Activated B cell treated with CpG ODN at 0.5 μM for 24 hours (primary cell): ENCODE measurements at regions not wholly inside any gene's neighbourhood (a gene's known extent, or its start where the extent isn't known, plus 50 kb on each side); places are given as distances from the start of the nearest gene placed in this dataset.

Experiments used
- ATAC-seq: fragments of 200-7000 bp; cut with Tn5 transposase; one replicate; pipeline ENCODE4 v1.10.0; 2021; ENCODE audit warnings: low read depth, mild to moderate bottlenecking, moderate library complexity
- CTCF ChIA-PET: fragments of 350-600 bp; sonication (Branson Sonifier 250); formaldehyde crosslinking; loops from one replicate; lab custom pipeline; 2021; ENCODE audit warnings: antibody characterized with exemption; lab: Charles Lee
- POLR2A ChIA-PET: fragments of 350-600 bp; sonication (Branson Sonifier 250); formaldehyde crosslinking; loops from one replicate; lab custom pipeline; 2021; ENCODE audit warnings: antibody characterized with exemption; lab: Charles Lee
- DNase-seq: peaks from one replicate; pipeline ENCODE4 v3.0.0; 2022
- H3K27ac Mint-ChIP-seq: one replicate; pipeline ENCODE4 v1.8.0; 2020; ENCODE audit warnings: mixed read lengths
- H3K27me3 Mint-ChIP-seq: one replicate; pipeline ENCODE4 v1.8.0; 2021; ENCODE audit warnings: mixed read lengths
- H3K36me3 Mint-ChIP-seq: one replicate; pipeline ENCODE4 v1.8.0; 2021; ENCODE audit warnings: low read depth, mixed read lengths
- H3K4me1 Mint-ChIP-seq: one replicate; pipeline ENCODE4 v1.8.0; 2021; ENCODE audit warnings: mixed read lengths
- H3K4me3 Mint-ChIP-seq: one replicate; pipeline ENCODE4 v1.8.0; 2020; ENCODE audit warnings: mild to moderate bottlenecking, mixed read lengths
- H3K9me3 Mint-ChIP-seq: one replicate; pipeline ENCODE4 v1.8.0; 2020; ENCODE audit warnings: mixed read lengths
- intact Hi-C: fragments of 100-400 bp; cut with micrococcal nuclease; formaldehyde crosslinking; loops from one replicate; pipeline ENCODE4 v1.15.1; 2024
- TF ChIP-seq, protein P1 (sequence below): fragments of 200-600 bp; IDR thresholded peaks from one replicate; pipeline ENCODE4 v1.8.0; 2022; ENCODE audit warnings: antibody characterized with exemption, mild to moderate bottlenecking

DNA sequence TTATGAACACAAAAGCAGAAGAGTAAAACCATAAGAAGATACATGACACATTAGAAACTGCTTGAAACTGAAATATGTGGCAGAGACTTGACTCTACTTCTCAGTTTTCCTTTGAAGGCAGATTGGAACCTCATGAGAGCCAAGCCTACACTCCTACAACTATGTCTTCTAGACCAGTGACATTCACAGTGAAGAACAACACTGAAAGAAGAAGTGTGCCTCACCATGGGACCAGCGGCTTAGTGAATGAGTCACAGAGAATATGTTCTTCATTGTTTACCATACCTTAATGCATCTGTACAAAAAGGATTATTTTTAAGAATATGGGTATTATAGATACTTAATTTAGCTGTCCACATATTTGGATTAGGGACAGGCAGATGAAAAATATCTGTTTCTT is 248.3 kb downstream of the CDC14C start:
- DNase-seq (no peak), ATAC-seq (no peak)
- CTCF ChIA-PET: no interaction called here
- POLR2A ChIA-PET: no interaction called here
- no peaks in the 10 kb centered on the region for H3K4me1 Mint-ChIP-seq
- H3K4me3 Mint-ChIP-seq: no peak overlapping the region
- no peaks in the 10 kb centered on the region for H3K36me3 Mint-ChIP-seq
- TF ChIP-seq, protein P1, sequence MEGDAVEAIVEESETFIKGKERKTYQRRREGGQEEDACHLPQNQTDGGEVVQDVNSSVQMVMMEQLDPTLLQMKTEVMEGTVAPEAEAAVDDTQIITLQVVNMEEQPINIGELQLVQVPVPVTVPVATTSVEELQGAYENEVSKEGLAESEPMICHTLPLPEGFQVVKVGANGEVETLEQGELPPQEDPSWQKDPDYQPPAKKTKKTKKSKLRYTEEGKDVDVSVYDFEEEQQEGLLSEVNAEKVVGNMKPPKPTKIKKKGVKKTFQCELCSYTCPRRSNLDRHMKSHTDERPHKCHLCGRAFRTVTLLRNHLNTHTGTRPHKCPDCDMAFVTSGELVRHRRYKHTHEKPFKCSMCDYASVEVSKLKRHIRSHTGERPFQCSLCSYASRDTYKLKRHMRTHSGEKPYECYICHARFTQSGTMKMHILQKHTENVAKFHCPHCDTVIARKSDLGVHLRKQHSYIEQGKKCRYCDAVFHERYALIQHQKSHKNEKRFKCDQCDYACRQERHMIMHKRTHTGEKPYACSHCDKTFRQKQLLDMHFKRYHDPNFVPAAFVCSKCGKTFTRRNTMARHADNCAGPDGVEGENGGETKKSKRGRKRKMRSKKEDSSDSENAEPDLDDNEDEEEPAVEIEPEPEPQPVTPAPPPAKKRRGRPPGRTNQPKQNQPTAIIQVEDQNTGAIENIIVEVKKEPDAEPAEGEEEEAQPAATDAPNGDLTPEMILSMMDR: no peak
- H3K27me3 Mint-ChIP-seq: no peaks in the 10 kb centered on the region
- H3K27ac Mint-ChIP-seq: no peak overlapping the region
- intact Hi-C loops: no loop called here
- H3K9me3 Mint-ChIP-seq: no peaks in the 10 kb centered on the region

DNA sequence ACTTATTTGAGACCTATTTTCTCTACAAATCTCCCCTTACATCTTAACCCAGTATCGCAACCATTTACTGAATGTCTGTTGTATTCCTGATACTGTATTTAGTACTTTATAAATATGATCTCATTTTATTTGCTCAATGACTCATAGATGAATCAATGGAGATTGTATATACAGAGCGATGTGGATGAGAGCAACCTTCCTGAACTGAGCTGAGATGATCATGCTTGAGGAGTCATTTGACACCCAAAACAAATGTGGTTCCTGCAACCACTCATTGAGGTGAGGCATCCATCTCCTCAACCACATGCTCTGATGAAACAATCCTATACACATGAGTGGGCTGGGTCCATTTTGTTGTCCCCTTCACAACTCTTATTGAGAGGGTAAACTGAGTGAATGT is 250.0 kb downstream of the CDC14C start:
- ChIA-PET POLR2A (no interaction called here), CTCF (no interaction called here)

DNA sequence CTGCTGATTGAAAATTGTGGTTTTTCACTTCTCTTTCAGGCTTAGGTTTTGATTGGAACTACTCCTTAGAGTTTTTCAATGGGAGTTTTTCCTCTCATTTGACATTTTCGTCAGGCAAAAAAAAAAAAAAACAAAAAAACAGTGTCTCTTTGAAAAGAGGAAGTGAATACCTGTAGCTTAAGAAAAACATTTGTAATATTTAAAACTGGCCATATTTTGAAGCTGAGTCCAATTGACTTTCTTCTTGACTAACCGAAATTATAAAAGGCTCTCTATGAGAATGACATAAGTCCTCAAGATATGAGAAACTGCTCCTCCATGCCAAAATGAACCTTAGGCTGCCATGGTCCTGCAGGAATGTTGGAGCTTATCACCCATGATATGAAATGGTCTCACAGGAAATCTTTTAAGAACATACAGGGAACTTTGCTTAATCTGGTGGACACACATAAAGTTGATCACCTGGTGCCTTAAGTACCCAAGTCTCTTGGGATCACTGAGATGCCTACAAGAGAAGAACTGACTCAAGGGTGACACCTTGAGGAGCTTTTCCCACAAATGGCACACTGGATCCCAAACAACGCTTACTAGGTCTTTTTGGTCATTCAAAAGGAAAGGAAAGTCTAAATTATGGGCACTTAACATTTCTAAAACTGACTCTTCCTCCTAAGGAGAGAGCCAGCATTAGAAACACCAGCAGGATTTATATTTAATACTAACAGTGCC is 263.4 kb downstream of the CDC14C start:
- ATAC-seq (no peak), DNase-seq (no peak)
- intact Hi-C loops: no loop called here
- H3K27ac Mint-ChIP-seq: no peak overlapping the region
- no peaks in the 10 kb centered on the region for H3K36me3 Mint-ChIP-seq
- H3K4me3 Mint-ChIP-seq: no peak overlapping the region
- no peaks in the 10 kb centered on the region for H3K27me3 Mint-ChIP-seq
- peaks cover 5% of the 10 kb centered on the region for H3K9me3 Mint-ChIP-seq
- no peaks in the 10 kb centered on the region for H3K4me1 Mint-ChIP-seq
- CTCF ChIA-PET: no interaction called here
- POLR2A ChIA-PET: no interaction called here
- TF ChIP-seq, protein P1: no peak

More for the DNA sequence above, 250.0 kb downstream of the CDC14C start:
- TF ChIP-seq, protein P1: no peak
- no peaks in the 10 kb centered on the region for H3K4me1 Mint-ChIP-seq
- H3K36me3 Mint-ChIP-seq: no peaks in the 10 kb centered on the region
- intact Hi-C loops: no loop called here
- no peak for DNase-seq
- no peak for ATAC-seq
- no peak overlapping the region for H3K27ac Mint-ChIP-seq
- no peaks in the 10 kb centered on the region for H3K9me3 Mint-ChIP-seq
- no peaks in the 10 kb centered on the region for H3K27me3 Mint-ChIP-seq
- no peak overlapping the region for H3K4me3 Mint-ChIP-seq

DNA sequence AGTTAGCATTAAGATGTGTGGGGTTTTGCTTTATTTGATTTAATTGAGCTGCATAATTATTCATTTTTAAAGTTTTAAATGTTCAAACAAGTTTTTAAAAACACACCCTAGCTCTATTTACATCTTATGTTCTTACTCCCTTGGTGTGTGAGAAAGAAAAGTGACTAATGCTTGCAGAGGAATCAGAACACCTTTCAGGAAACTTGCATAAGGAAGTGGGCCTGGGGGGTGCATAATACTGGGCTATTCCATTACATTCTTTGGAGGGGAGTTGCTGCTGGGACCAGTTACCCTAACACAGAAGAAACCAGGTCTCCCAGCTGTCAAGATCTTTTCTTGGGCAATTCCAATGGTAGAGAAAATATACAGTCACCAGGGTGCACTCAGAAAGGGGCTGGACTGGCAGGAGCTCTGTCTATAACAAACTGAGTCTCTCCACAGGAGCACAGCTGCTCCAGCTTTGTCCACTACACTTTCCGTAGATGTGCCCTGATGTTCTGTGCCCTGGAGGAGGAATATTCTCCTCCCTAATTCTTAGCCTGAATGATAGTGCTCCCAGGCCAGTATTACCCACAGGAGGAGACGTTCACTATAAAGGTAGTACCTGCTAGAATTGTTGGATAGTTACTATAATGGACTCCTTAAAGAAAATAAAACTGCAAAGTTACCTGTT is 304.2 kb downstream of the CDC14C start:
- no peaks in the 10 kb centered on the region for H3K27me3 Mint-ChIP-seq
- ATAC-seq: no peak
- TF ChIP-seq, protein P1: no peak
- CTCF ChIA-PET: no interaction called here
- POLR2A ChIA-PET: no interaction called here
- intact Hi-C loops: no loop called here
- no peak overlapping the region for H3K4me3 Mint-ChIP-seq
- H3K4me1 Mint-ChIP-seq: no peaks in the 10 kb centered on the region
- peaks cover 5% of the 10 kb centered on the region for H3K9me3 Mint-ChIP-seq
- DNase-seq: no peak
- H3K27ac Mint-ChIP-seq: no peak overlapping the region
- no peaks in the 10 kb centered on the region for H3K36me3 Mint-ChIP-seq

DNA sequence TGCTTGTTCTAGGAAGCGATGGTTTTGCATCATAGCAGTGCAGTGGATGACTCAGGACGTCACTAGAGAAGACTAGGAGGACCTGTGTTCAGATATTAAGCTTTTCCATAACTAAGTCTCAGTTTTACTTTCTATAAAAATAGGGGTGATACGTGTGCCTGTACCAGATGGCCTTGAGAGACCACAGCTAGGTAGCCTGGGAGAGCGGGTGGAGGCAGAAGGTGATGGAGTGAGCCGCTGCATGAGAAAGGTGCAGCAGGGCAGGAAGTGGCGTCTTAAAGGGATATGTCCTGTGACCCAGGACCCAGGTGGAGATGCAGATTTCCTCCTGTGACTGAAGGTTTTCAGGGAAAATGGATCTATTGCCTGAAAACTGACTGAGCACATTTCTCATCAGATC is 304.9 kb downstream of the CDC14C start:
- H3K4me3 Mint-ChIP-seq: no peak overlapping the region
- intact Hi-C loops: no loop called here
- no peaks in the 10 kb centered on the region for H3K4me1 Mint-ChIP-seq
- no peaks in the 10 kb centered on the region for H3K27me3 Mint-ChIP-seq
- H3K9me3 Mint-ChIP-seq: peaks cover 5% of the 10 kb centered on the region
- H3K27ac Mint-ChIP-seq: no peak overlapping the region
- ChIA-PET POLR2A (no interaction called here), CTCF (no interaction called here)
- no peak for ATAC-seq
- H3K36me3 Mint-ChIP-seq: no peaks in the 10 kb centered on the region
- DNase-seq: no peak
- TF ChIP-seq, protein P1: no peak
